Gastrocnemius medialis (tissue), 4 donors: ENCODE measurements at regions not wholly inside any gene's neighbourhood (a gene's known extent, or its start where the extent isn't known, plus 50 kb on each side); places are given as distances from the start of the nearest gene placed in this dataset.

Experiments used
- ATAC-seq, 2 donors: fragments of 150-250 bp; one replicate each; pipeline ENCODE4 v1.9.1; 2016
- DNase-seq, 2 donors: peaks; one replicate each; pipeline ENCODE4 v3.0.0-alpha.2; 2019
- H3K27ac ChIP-seq, 4 donors: fragments of 200-600 bp; sonication (generic); 1 replicate in 1 of 4; 2 replicates in 3 of 4; pipeline ENCODE4 v1.5.1; 2016 to 2018; ENCODE audit warnings: mild to moderate bottlenecking in 2 of 4, moderate library complexity in 1 of 4
- H3K27me3 ChIP-seq, 3 donors: fragments of 200-600 bp; sonication (generic) in 2 of 3; 1 replicate in 1 of 3; 2 replicates in 2 of 3; pipeline versions ENCODE4 v1.5.1 to v1.6.0; 2016 to 2019; ENCODE audit warnings: mild to moderate bottlenecking in 1 of 3, moderate library complexity in 1 of 3
- H3K36me3 ChIP-seq, 2 donors: fragments of 200-600 bp; sonication (generic) in 1 of 2; one replicate each; pipeline ENCODE4 v1.5.1; 2017 to 2018
- H3K4me1 ChIP-seq, 2 donors: fragments of 200-600 bp; sonication (generic) in 1 of 2; one replicate each; pipeline ENCODE4 v1.5.1; 2016 to 2017; ENCODE audit warnings: mild to moderate bottlenecking in 2 of 2
- H3K4me3 ChIP-seq, 4 donors: fragments of 200-600 bp; sonication (generic) in 3 of 4; 1 replicate in 1 of 4; 2 replicates in 3 of 4; pipeline ENCODE4 v1.5.1; 2016 to 2019; ENCODE audit warnings: mild to moderate bottlenecking in 2 of 4
- H3K9me3 ChIP-seq, 3 donors: fragments of 200-600 bp; sonication (generic) in 2 of 3; 1 replicate in 1 of 3; 2 replicates in 2 of 3; pipeline ENCODE4 v1.5.1; 2016 to 2019
- POLR2A ChIP-seq, 2 donors: fragments of 450-650 bp; IDR thresholded peaks; one replicate each; pipeline ENCODE4 v1.6.1; 2017; ENCODE audit warnings: antibody characterized with exemption in 2 of 2, mild to moderate bottlenecking in 2 of 2, moderate library complexity in 2 of 2
- in situ Hi-C, 4 donors: fragments of 200-750 bp; cut with MboI; loops; one replicate each; pipeline versions ENCODE4 v1.15.0 to v1.8.0; 2017; ENCODE audit warnings: low sequenced_read_pairs in 4 of 4
- intact Hi-C: fragments of 100-400 bp; cut with DNase I; formaldehyde crosslinking; loops from one replicate; pipeline ENCODE4 v1.15.1; 2023; ENCODE audit warnings: low total_unique reads
- TF ChIP-seq, protein P1 (sequence below), 5 experiments: fragments of 450-650 bp in 3 of 5; fragments of 200-600 bp in 2 of 5; sonication (generic) in 2 of 5; IDR thresholded peaks in 4 of 5; conservative IDR thresholded peaks in 1 of 5; 1 replicate in 4 of 5; 2 replicates in 1 of 5; pipeline ENCODE4 v1.5.1; 2016 to 2019; ENCODE audit warnings: antibody characterized with exemption in 5 of 5, mild to moderate bottlenecking in 3 of 5, moderate library complexity in 3 of 5

DNA sequence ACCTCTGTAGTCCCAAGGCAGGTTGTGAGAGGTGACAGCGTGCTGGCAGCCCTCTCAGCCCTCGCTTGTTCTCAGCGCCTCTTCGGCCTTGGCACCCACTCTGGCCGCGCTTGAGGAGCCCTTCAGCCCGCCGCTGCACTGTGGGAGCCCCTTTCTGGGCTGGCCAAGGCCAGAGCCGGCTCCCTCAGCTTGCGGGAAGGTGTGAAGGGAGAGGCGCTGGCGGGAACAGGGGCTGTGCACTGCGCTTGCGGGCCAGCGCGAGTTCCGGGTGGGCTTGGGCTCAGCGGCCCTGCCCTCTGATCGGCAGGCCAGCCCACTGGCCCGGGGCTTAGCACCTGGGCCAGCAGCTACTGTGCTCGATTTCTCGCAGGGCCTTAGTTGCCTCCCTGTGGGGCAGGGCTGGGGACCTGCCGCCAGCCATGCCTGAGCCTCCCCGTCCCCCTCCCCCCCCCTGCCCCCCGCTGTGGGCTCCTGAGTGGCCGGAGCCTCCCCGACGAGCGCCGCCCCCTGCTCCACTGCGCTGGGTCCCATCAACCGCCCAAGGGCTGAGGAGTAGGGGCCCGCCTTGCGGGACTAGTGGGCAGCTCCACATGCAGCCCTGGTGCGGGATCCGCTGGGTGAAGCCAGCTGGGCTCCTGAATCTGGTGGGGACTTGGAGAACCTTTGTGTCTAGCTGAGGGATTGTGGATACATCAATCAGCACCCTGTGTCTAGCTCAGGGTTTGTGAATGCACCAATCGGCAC lies 347.6 kb downstream of the KLHL13 start:
- no peak for DNase-seq

DNA sequence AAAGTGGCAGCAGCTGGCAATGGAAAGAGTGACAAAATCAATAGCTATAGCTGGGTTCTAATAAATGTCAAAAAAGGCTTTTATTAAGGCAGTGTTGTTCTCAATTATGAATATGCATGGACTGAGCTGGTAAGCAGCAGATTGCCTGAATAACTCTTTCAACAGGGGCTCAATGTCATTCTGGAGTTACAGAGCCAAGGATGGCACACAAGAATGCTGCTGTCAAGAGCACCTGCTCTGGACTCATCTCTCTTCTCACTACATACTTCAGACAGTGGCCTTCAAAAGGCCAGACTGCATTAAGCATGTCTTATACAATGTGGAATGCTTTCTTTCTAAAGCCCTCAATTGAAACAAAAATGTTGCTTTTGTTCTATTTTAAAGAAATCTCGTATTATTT lies 351.4 kb downstream of the KLHL13 start:
- intact Hi-C loops (no loop called here), in situ Hi-C loops (no loop called here)
- H3K36me3 ChIP-seq: no peaks in the 10 kb centered on the region
- H3K4me3 ChIP-seq: no peak overlapping the region
- no peaks in the 10 kb centered on the region for H3K27me3 ChIP-seq
- no peaks in the 10 kb centered on the region for H3K4me1 ChIP-seq
- TF ChIP-seq, protein P1, sequence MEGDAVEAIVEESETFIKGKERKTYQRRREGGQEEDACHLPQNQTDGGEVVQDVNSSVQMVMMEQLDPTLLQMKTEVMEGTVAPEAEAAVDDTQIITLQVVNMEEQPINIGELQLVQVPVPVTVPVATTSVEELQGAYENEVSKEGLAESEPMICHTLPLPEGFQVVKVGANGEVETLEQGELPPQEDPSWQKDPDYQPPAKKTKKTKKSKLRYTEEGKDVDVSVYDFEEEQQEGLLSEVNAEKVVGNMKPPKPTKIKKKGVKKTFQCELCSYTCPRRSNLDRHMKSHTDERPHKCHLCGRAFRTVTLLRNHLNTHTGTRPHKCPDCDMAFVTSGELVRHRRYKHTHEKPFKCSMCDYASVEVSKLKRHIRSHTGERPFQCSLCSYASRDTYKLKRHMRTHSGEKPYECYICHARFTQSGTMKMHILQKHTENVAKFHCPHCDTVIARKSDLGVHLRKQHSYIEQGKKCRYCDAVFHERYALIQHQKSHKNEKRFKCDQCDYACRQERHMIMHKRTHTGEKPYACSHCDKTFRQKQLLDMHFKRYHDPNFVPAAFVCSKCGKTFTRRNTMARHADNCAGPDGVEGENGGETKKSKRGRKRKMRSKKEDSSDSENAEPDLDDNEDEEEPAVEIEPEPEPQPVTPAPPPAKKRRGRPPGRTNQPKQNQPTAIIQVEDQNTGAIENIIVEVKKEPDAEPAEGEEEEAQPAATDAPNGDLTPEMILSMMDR (IDR thresholded peaks at IDR 0.05 in 4 of 5, conservative IDR thresholded peaks at IDR 0.05 in 1 of 5): no peak
- no peak for TF ChIP-seq POLR2A (IDR thresholded peaks at IDR 0.05)
- DNase-seq: no peak
- ATAC-seq: no peak
- H3K9me3 ChIP-seq: no peaks in the 10 kb centered on the region
- H3K27ac ChIP-seq: no peak overlapping the region

More for the DNA sequence above, 347.6 kb downstream of the KLHL13 start:
- in situ Hi-C loops (no loop called here), intact Hi-C loops (no loop called here)
- no peaks in the 10 kb centered on the region for H3K9me3 ChIP-seq
- TF ChIP-seq POLR2A (IDR thresholded peaks at IDR 0.05): no peak
- TF ChIP-seq, protein P1 (IDR thresholded peaks at IDR 0.05 in 4 of 5, conservative IDR thresholded peaks at IDR 0.05 in 1 of 5): no peak
- no peak overlapping the region for H3K4me3 ChIP-seq
- H3K27me3 ChIP-seq: no peaks in the 10 kb centered on the region
- no peaks in the 10 kb centered on the region for H3K36me3 ChIP-seq
- ATAC-seq: no peak
- no peak overlapping the region for H3K27ac ChIP-seq
- H3K4me1 ChIP-seq: no peaks in the 10 kb centered on the region

DNA sequence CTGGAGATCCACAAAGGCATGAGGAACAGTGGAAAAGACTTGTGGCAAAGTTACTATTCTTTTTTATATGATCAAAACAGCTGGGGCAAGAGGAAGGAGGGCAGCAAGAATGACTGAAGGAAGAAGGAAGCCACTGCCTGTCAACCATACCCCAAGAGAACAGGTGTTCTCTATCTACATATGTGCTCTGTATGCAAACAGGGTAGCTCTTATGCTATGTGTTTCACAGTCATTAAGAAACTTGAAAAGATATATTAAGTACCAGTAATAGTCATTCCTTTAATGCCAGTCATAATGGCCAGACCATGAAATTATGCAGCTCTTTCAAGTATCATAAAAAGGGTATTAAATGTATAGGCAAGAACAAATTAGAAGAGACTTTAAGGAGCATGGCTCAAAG lies 363.9 kb downstream of the KLHL13 start:
- Histone ChIP-seq H3K4me1 (no peaks in the 10 kb centered on the region), H3K27ac (no peak overlapping the region), H3K36me3 (no peaks in the 10 kb centered on the region), H3K9me3 (no peaks in the 10 kb centered on the region), H3K4me3 (no peak overlapping the region), H3K27me3 (no peaks in the 10 kb centered on the region)
- ATAC-seq (no peak), DNase-seq (no peak)
- intact Hi-C loops: no loop called here
- in situ Hi-C loops: no loop called here
- TF ChIP-seq POLR2A (IDR thresholded peaks at IDR 0.05): no peak
- TF ChIP-seq, protein P1 (IDR thresholded peaks at IDR 0.05 in 4 of 5, conservative IDR thresholded peaks at IDR 0.05 in 1 of 5): no peak

DNA sequence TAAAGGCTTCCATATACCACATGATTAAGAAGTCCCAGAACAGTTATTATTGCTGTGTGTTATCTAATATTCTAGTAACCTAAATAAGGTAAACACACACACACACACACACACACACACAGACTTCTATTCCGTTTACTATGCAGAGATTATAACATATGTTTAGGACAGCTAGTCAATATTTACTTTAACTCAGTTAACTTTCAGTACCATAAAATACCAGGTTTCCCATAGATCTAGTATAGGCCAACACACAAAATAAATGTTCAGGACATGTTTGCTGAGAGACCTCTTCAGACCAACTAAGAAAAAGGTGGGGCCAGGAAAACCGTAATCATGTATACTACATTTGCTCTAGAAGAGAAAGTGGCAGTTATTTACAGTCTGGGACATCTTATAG lies 365.5 kb downstream of the KLHL13 start:
- H3K4me1 ChIP-seq: no peaks in the 10 kb centered on the region
- H3K9me3 ChIP-seq: no peaks in the 10 kb centered on the region
- H3K36me3 ChIP-seq: no peaks in the 10 kb centered on the region
- no peak for DNase-seq
- no peak for ATAC-seq
- in situ Hi-C loops: no loop called here
- no peaks in the 10 kb centered on the region for H3K27me3 ChIP-seq
- H3K4me3 ChIP-seq: no peak overlapping the region
- intact Hi-C loops: no loop called here
- H3K27ac ChIP-seq: no peak overlapping the region
- TF ChIP-seq POLR2A (IDR thresholded peaks at IDR 0.05): no peak
- TF ChIP-seq, protein P1 (IDR thresholded peaks at IDR 0.05 in 4 of 5, conservative IDR thresholded peaks at IDR 0.05 in 1 of 5): no peak

DNA sequence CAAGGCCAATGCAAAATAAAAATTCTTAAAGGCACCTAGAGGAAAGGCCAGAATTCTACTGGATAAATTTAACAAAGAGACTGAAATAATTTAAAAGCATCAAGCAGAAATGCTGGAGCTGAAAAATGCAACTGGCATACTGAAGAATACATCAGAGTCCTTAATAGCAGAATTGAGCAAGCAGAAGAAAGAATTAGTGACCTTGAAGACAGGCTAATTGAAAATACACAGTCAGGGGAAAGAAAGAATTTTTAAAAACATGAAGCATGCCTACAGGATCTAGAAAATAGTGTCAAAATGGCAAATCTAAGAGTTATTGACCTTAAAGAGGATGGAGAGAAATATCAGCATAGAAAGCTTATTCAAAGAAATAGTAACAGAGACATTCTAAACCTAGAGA lies 371.7 kb downstream of the KLHL13 start:
- no peaks in the 10 kb centered on the region for H3K9me3 ChIP-seq
- no peaks in the 10 kb centered on the region for H3K36me3 ChIP-seq
- in situ Hi-C loops (no loop called here), intact Hi-C loops (no loop called here)
- TF ChIP-seq, protein P1 (IDR thresholded peaks at IDR 0.05 in 4 of 5, conservative IDR thresholded peaks at IDR 0.05 in 1 of 5): no peak
- no peak for TF ChIP-seq POLR2A (IDR thresholded peaks at IDR 0.05)
- H3K27ac ChIP-seq: no peak overlapping the region
- ATAC-seq (no peak), DNase-seq (no peak)
- H3K4me1 ChIP-seq: no peaks in the 10 kb centered on the region
- H3K4me3 ChIP-seq: no peak overlapping the region
- no peaks in the 10 kb centered on the region for H3K27me3 ChIP-seq
